Omental fat pad (tissue), 3 donors: ENCODE measurements at regions not wholly inside any gene's neighbourhood (a gene's known extent, or its start where the extent isn't known, plus 50 kb on each side); places are given as distances from the start of the nearest gene placed in this dataset.

Experiments
- ATAC-seq: fragments of 150-250 bp; one replicate; pipeline ENCODE4 v1.9.1; 2016; ENCODE audit warnings: mild to moderate bottlenecking, moderate library complexity; ENCODE audit not compliant: low FRiP score
- DNase-seq: peaks from one replicate; pipeline ENCODE4 v3.0.0-alpha.2; 2019; ENCODE audit warnings: low spot score
- TF ChIP-seq, protein P1 (sequence below), 3 donors: fragments of 450-650 bp; IDR thresholded peaks; one replicate each; pipeline ENCODE4 v1.5.1; 2016 to 2017; ENCODE audit warnings: antibody characterized with exemption in 3 of 3, mild to moderate bottlenecking in 3 of 3, moderate library complexity in 2 of 3

DNA sequence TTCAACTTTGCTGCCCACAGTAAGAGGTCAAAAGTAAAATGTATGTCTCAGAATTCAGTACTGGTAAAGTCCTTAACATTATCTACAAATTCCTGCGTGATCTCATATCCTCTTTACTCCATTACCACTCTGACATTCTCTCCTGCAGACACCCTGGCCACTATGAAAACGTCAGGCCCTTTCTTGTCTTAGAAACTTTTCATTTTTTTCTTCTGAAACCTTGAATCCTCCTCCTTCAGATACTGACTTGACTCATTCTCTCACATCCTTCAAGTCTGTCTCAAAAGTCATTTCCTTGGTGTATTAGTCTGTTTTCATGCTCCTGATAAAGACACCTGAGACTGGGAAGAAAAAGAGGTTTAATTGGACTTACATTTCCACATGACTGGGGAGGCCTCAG, 262.3 kb downstream of the POU4F1 start:
- DNase-seq = no peak
- TF ChIP-seq, protein P1, sequence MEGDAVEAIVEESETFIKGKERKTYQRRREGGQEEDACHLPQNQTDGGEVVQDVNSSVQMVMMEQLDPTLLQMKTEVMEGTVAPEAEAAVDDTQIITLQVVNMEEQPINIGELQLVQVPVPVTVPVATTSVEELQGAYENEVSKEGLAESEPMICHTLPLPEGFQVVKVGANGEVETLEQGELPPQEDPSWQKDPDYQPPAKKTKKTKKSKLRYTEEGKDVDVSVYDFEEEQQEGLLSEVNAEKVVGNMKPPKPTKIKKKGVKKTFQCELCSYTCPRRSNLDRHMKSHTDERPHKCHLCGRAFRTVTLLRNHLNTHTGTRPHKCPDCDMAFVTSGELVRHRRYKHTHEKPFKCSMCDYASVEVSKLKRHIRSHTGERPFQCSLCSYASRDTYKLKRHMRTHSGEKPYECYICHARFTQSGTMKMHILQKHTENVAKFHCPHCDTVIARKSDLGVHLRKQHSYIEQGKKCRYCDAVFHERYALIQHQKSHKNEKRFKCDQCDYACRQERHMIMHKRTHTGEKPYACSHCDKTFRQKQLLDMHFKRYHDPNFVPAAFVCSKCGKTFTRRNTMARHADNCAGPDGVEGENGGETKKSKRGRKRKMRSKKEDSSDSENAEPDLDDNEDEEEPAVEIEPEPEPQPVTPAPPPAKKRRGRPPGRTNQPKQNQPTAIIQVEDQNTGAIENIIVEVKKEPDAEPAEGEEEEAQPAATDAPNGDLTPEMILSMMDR (IDR thresholded peaks at IDR 0.05) = no peak
- no peak for ATAC-seq

DNA sequence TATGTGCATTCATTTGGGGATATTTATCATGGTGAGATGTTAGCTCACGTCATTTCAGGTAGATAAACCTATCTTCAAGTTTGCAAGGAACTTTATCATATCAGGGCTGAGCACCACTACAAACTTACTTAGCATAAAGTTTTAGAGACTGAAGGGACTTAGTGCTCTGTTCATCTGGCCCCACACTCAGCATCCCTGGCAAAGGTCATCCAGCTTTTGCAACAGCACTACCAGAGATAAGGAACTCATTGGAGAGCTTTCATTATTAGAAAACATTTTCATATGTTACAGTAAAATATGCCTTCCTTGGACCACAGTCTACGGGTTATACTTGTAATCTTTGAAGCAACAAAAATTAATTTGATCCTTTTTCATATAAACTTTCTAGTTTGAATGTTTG, 263.4 kb downstream of the POU4F1 start:
- no peak for DNase-seq
- TF ChIP-seq, protein P1 (IDR thresholded peaks at IDR 0.05) = no peak
- ATAC-seq = no peak

DNA sequence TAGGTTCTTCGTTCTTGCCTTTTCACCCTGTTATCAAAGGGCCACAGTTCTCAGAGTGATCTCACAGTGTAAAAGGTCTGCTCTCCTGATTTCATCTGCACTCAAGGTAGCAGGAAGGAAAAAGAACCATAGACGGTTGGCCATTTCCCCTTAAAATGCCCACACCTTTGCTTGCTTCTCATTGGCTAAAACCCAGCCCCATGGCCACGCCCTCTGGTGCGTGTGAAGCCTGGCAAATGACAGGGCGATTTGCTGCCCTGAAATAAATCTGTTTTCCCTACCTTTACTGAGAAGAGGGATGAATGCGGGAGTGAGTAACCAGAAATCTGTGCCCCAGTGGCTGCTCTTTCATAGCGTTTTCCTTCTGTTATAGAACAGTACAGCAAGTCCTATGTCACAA, 269.3 kb downstream of the POU4F1 start:
- TF ChIP-seq, protein P1 (IDR thresholded peaks at IDR 0.05) = no peak
- DNase-seq = no peak

DNA sequence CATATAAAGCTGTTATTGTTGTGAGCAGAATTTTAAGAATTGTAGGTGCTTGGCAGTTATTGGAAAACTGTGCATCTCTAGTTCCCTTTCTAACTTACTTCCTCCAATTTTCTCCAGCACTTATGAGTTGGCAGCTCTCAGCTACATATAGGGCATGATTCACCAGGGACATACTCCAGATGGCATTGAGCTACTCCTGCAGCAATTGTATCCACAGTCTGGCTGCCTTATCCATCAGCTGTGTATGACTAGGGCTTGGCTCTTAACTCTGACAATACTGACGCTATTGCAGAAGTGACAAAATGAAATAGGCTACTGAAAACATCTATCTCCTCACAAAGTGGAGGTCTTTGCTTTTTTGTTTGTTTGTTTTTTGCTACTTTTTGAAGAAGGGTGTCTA, 276.7 kb downstream of the POU4F1 start:
- no peak for ATAC-seq
- TF ChIP-seq, protein P1 (IDR thresholded peaks at IDR 0.05) = no peak
- no peak for DNase-seq

More for the DNA sequence above, 269.3 kb downstream of the POU4F1 start:
- ATAC-seq = no peak

DNA sequence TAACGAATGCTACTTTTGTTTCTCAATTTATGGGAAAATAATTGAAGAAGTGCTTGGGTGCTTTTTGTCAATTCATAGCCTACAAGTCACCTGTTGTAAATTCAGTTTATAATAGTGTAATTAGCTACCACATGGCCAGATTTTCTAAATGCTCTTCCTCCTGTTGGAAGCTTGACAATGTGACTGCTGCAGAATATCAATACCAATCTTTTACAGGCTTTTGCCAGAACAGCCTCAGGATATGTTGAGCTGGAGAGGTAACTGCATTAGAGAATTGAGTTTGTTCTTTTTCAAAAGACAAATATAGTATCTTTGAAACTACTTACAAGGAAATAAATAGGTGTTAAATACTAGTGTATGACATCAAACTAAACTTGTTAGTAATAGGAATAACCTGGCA, 277.8 kb downstream of the POU4F1 start:
- DNase-seq (no peak), ATAC-seq (no peak)
- TF ChIP-seq, protein P1 (IDR thresholded peaks at IDR 0.05) = no peak

DNA sequence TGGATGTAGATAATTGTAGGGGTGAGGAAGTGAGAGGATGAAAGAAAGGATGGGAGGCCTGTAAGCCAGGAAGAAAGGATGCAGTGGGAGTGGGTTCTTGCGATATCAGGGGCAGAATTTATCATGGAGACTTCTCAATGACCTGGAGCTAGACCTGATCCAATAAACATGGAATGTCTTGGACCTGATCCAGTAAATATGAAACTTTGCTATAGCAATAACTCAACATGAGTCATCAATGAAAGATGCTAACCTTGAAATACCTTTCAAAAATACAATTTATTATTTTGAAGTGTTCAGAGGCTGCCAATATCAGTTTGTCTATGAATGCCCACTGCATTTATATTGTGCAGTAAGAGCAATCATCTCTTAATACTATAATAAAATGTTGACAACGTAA, 279.5 kb downstream of the POU4F1 start:
- DNase-seq (no peak), ATAC-seq (no peak)
- TF ChIP-seq, protein P1 (IDR thresholded peaks at IDR 0.05) = no peak

DNA sequence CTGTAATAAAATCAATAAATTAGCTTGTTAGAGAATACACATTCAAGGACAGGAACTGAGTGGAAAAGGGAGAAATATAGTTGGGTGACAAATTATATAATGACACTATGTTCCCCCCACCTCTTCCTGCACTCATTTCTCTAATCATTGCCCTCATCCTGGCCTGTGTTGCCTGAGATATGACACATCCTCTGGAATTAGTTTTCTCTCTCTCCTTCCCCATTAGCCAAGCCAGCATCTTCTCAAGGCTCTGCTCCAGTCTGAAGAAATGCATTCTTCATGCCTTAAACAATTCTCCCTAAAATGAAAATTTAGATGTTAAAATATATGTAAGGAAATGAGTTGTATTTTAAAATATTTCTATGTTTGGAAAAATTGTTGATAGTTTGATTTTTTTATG, 280.3 kb downstream of the POU4F1 start:
- DNase-seq = no peak
- TF ChIP-seq, protein P1 (IDR thresholded peaks at IDR 0.05) = no peak
- ATAC-seq = no peak
